GM12874 (cell line): ENCODE measurements at regions not wholly inside any gene's neighbourhood (a gene's known extent, or its start where the extent isn't known, plus 50 kb on each side); places are given as distances from the start of the nearest gene placed in this dataset.

Experiments used
- TF ChIP-seq, protein P1 (sequence below): IDR thresholded peaks from 2 replicates; pipeline ENCODE4 v1.5.1; 2011; ENCODE audit warnings: low read depth, mild to moderate bottlenecking, control low read depth, low read length, moderate library complexity; ENCODE audit not compliant: insufficient read depth

DNA sequence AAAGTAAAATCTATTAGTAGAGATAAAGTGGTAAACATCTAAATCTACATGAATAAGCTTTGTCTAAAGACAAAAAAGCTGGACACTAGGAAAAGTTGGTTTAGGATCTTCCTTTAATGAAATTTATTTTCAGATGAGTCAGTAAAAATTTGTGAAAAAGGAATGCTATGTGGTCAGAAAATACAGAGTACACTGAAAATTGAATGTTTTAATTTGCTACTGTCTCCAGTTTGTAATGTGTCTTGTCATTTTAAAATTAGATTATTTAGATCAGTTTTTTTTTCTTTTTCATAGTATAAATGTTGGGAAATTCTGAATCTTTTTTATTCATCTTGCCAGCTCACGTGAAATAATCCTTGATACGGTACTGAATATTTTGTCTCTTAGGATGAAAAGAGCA, 56.9 kb downstream of the SLITRK6 start:
- TF ChIP-seq, protein P1, sequence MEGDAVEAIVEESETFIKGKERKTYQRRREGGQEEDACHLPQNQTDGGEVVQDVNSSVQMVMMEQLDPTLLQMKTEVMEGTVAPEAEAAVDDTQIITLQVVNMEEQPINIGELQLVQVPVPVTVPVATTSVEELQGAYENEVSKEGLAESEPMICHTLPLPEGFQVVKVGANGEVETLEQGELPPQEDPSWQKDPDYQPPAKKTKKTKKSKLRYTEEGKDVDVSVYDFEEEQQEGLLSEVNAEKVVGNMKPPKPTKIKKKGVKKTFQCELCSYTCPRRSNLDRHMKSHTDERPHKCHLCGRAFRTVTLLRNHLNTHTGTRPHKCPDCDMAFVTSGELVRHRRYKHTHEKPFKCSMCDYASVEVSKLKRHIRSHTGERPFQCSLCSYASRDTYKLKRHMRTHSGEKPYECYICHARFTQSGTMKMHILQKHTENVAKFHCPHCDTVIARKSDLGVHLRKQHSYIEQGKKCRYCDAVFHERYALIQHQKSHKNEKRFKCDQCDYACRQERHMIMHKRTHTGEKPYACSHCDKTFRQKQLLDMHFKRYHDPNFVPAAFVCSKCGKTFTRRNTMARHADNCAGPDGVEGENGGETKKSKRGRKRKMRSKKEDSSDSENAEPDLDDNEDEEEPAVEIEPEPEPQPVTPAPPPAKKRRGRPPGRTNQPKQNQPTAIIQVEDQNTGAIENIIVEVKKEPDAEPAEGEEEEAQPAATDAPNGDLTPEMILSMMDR = no peak

DNA sequence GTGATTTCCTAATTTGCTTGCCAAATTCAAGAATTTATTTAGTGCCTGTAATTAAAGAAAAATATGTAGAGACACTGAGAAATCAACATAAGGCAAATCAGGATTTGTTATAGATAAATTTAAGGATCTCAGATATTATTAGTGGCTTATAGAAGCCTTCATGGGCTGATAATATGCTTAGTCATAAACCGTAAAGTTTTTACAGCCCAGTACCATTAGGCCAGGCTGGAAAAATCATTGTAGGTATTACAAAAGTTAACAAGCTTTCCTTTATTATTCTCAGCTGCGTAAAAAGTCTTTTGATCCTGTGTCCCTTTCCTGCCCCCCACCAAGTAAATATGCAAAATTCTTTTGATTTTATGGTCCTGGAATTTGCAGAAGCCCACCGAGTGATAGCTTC, 58.2 kb downstream of the SLITRK6 start:
- TF ChIP-seq, protein P1 = no peak

DNA sequence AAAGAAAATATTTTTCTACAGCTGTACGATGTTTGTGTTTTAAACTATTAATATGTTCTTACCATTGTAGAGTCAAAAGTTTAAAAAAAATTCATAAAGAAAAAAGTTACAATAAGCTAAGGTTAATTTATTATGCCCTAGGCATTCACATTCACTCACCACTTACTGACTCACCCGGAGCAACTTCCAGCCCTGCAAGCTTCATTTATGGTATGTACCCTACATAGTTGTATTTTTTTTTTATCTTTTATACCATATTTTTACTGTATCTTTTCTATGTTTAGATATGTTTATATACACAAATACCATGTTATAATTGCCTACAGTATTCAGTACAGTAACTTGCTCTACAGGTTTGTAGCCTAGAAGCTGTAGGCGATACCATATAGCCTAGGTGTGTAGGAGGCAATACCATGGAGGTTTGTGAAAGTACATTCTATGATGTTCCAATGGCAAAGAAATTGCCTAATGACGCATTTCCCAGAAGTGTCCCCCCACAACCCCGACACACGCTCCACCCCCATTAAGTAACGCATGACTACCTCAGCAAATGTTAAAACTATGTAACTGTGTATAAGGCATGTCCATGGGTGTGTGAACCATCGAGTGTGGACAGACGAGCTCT, 60.4 kb downstream of the SLITRK6 start:
- TF ChIP-seq, protein P1 = no peak

DNA sequence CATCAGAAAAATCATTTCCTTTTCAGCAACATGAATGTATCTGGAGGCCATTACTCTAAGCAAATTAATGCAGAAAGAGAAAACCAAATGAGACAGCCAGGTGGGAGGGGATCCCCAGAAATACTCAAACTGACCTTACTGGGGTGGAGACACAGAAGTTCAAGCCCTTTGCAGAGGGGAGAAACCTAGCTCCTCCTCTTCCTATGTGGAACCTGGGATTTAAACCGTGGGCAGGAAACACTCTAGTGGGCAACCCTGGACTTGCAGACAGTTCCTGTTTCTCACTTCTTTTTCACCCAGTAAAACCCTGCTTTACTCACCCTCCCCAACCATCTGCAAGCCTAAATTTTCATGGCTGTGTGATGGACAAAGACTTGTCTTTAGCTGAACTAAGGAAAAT, 61.3 kb downstream of the SLITRK6 start:
- TF ChIP-seq, protein P1 = no peak

DNA sequence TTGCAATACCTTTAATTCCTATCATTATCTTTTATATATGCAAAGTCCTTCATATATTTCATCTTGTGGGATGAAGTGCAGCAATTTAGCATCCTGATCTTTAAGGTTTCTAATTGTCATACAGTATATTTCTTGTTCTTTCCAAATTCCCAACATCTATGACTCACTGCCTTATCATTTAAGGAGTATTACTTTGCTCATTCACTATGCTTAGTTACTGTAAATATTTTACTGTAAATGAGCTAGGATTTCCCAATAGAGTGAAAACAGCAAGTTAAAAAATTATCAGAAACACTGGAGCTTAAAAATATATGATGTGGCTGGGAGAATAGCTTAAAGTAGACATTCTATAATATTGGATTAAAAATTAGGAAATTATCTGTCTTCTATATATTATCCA, 69.9 kb downstream of the SLITRK6 start:
- TF ChIP-seq, protein P1 = no peak

DNA sequence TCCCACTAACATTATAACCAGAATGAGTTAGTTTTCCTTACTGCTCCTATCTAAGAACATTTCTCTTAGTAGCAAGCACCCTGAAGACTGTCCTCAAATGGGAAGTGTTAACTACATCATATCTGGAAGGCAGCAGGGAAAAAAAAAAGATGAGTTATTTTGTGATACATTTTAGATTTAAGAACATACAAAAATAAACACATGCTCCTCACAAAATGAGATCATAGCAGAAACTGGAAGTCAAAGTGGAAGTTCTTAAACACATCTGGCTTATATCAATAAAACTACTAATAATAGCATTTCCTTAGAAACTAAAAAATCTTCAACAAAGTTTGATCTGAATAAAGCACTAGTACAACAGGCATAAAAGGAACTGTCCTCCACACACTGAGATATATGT, 70.4 kb downstream of the SLITRK6 start:
- TF ChIP-seq, protein P1 = no peak

DNA sequence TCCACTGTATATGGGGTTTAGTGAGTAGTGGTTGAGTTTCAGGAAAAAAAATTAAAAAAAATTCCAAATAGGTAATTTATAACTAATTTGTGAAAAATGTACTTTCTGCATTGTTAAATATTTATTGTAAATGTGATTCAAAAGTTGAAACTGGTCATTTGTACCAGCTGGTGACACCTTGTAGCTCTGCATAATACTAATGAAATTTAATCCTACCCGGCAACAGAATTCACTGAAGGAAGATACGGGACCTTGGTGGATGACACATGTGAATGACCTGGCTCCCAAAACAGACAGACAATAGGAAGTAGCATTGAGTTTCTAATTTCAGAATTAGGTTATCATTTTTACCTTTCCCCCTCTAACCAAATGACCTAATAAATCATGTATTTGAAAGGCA, 73.8 kb downstream of the SLITRK6 start:
- TF ChIP-seq, protein P1 = no peak
